ENCODE measurements at regions not wholly inside any gene's neighbourhood (a gene's known extent, or its start where the extent isn't known, plus 50 kb on each side); places are given as distances from the start of the nearest gene placed in this dataset.
"Not testable (repeated sequence)": the region's sequence is repeated elsewhere in the genome, so short reads cannot be mapped to it uniquely, and the experiment has no call there.

GRCh38 chrY:19567943-19568342 is 176.6 kb downstream of the KDM5D start:
- peaks cover 2% of the 10 kb centered on the region for H3K36me3 Mint-ChIP-seq
- peak overlapping the region; percentile 100 for H3K4me3 Mint-ChIP-seq
- no peaks in the 10 kb centered on the region for H3K27me3 Mint-ChIP-seq
- H3K9me3 Mint-ChIP-seq = no peaks in the 10 kb centered on the region
- peaks cover 44% of the 10 kb centered on the region for H3K4me1 Mint-ChIP-seq
- H3K27ac Mint-ChIP-seq = peak overlapping the region; percentile 99

DNA sequence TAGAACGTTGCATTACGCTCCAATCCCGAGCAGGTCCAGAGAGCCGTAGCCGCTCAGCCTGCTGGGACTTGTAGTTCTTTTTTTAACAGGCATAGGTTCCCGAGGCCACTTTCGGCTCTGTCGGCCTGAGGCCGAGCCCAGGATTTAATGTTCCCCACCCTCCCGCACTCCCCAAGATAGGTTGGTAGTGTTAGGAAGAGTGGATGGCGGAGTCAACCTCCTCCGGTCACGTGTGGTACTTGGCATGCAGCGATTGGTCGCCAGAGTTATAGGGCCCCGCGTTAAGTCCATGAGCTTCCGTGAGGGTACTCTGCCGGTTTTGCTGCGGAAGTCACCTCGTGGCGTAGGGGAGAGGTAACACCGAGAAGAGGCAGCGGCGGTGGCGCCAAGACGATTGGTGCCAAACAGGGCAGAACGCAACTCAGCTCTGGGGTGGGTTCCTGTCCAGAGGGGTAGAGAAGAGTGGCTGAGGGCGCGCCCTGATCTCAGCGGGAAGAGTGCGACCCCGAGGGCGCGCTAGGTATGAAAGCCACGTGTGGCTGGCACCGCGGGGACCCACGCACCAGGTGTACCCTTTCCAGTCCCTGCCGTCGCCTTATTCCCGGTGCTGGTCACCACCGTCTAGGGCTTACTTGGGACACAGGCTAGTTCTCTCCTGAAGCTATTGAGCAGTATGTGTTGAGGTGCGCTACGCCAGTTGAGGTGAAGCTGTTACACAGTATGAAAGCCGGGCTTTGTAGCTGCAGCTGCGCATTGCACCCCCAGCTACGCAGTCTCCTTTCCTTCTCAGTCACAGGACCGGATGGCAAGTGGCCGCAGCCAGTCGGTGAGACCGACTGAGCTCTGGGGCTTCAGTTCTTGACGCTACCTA is 177.2 kb downstream of the KDM5D start:
- H3K4me3 Mint-ChIP-seq = peak overlapping the region; percentile 100
- H3K27ac Mint-ChIP-seq = peak overlapping the region; percentile 99
- peaks cover 2% of the 10 kb centered on the region for H3K36me3 Mint-ChIP-seq
- no peaks in the 10 kb centered on the region for H3K27me3 Mint-ChIP-seq
- peaks cover 39% of the 10 kb centered on the region for H3K4me1 Mint-ChIP-seq
- H3K9me3 Mint-ChIP-seq = no peaks in the 10 kb centered on the region

- Mint-ChIP-seq H3K9me3 (no peaks in the 10 kb centered on the region), H3K27me3 (no peaks in the 10 kb centered on the region)
Measured at GRCh38 chrY:19559161-19559560, 185.4 kb downstream of the KDM5D start.

GRCh38 chrY:19549671-19550466 is 194.7 kb downstream of the KDM5D start:
- Mint-ChIP-seq H3K27me3 (no peaks in the 10 kb centered on the region), H3K9me3 (no peaks in the 10 kb centered on the region), H3K4me3 (no peak overlapping the region), H3K27ac (no peak overlapping the region), H3K36me3 (no peaks in the 10 kb centered on the region), H3K4me1 (no peaks in the 10 kb centered on the region)

More at GRCh38 chrY:19559161-19559560, 185.4 kb downstream of the KDM5D start:
- Mint-ChIP-seq H3K4me3 (no peak overlapping the region), H3K4me1 (no peaks in the 10 kb centered on the region), H3K27ac (no peak overlapping the region), H3K36me3 (peaks cover 6% of the 10 kb centered on the region)

DNA sequence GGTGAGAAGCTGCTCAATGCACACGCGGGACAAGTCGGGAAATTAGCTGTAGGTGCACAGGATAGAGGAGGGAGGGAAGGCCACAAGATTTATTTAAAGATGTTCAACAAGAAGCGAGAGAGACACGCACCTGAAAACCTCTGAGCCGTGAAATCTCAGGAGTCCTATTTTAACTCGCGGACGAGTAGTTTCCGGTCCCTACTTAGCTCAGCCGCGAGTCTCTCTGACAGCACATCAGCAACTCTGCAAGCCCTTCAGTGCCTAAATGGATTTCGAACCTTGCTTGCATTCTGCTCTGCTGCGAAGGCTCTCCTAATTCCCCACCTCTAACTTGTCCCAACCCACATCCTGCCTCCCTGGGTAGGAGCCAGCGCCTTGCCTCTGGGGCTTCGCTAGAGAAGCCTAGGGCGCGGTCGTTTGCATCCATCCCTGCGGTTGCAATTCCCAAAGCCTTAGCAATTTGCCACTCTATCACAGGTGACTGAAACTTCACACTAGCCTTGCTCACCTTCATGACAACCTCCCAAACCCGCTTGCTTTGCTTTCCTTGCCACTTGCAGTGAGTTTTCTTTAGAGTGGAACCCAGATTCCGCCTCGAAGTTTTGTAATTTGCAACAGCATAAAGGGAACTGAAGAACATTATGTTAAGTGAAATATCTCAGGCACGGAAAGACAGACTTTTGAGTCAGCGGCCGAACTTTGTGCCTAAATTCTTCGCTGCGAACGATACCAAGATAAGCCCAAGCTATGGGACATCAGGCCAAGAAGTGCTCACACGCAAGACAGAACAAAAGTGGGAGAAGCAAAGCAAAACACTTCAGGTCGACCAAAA is 202.8 kb downstream of the KDM5D start:
- Mint-ChIP-seq H3K36me3 (no peaks in the 10 kb centered on the region), H3K4me3 (no peak overlapping the region), H3K9me3 (no peaks in the 10 kb centered on the region), H3K4me1 (no peaks in the 10 kb centered on the region), H3K27ac (no peak overlapping the region), H3K27me3 (no peaks in the 10 kb centered on the region)

DNA sequence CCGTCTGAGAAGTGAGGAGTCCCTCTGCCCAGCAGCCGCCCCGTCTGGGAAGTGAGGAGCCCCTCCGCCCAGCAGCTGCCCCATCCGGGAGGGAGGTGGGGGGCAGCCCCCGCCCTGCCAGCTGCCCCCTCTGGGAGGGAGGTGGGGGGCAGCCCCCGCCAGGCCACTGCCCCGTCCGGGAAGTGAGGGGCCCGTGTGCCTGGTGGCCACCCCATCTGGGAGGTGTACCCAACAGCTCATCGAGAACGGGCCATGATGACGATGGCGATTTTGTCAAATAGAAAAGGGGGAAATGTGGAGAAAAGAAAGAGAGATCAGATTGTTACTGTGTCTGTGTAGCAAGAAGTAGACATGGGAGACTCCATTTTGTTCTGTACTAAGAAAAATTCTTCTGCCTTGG is 208.8 kb downstream of the KDM5D start:
- not testable (repeated sequence) for H3K27me3 Mint-ChIP-seq, H3K36me3 Mint-ChIP-seq, H3K27ac Mint-ChIP-seq, H3K4me1 Mint-ChIP-seq, H3K4me3 Mint-ChIP-seq, H3K9me3 Mint-ChIP-seq

- Mint-ChIP-seq H3K27me3 (no peaks in the 10 kb centered on the region), H3K4me3 (no peak overlapping the region), H3K27ac (no peak overlapping the region), H3K36me3 (no peaks in the 10 kb centered on the region), H3K9me3 (no peaks in the 10 kb centered on the region), H3K4me1 (peaks cover 4% of the 10 kb centered on the region)
Measured at GRCh38 chrY:19521976-19522375, 222.6 kb downstream of the KDM5D start.

GRCh38 chrY:19503092-19503449 is 241.5 kb downstream of the KDM5D start:
- no peaks in the 10 kb centered on the region for H3K36me3 Mint-ChIP-seq

GRCh38 chrY:19502169-19503091 is 242.1 kb downstream of the KDM5D start:
- H3K9me3 Mint-ChIP-seq = no peaks in the 10 kb centered on the region
- no peaks in the 10 kb centered on the region for H3K36me3 Mint-ChIP-seq
- H3K4me3 Mint-ChIP-seq = peak overlapping the region; percentile 91
- H3K4me1 Mint-ChIP-seq = peaks cover 45% of the 10 kb centered on the region
- H3K27me3 Mint-ChIP-seq = no peaks in the 10 kb centered on the region
- peak overlapping the region; percentile 95 for H3K27ac Mint-ChIP-seq

More at GRCh38 chrY:19503092-19503449, 241.5 kb downstream of the KDM5D start:
- H3K27me3 Mint-ChIP-seq = no peaks in the 10 kb centered on the region
- peaks cover 43% of the 10 kb centered on the region for H3K4me1 Mint-ChIP-seq
- H3K4me3 Mint-ChIP-seq = peak overlapping the region; percentile 91
- H3K9me3 Mint-ChIP-seq = no peaks in the 10 kb centered on the region
- peak overlapping the region; percentile 95 for H3K27ac Mint-ChIP-seq

GRCh38 chrY:19498556-19498955 is 246.0 kb downstream of the KDM5D start:
- H3K27ac Mint-ChIP-seq = peak overlapping the region; percentile 86
- peaks cover 60% of the 10 kb centered on the region for H3K4me1 Mint-ChIP-seq
- H3K4me3 Mint-ChIP-seq = peak overlapping the region; percentile 80
- H3K36me3 Mint-ChIP-seq = peaks cover 2% of the 10 kb centered on the region
- no peaks in the 10 kb centered on the region for H3K27me3 Mint-ChIP-seq
- H3K9me3 Mint-ChIP-seq = no peaks in the 10 kb centered on the region

GRCh38 chrY:19487494-19487893 is 257.0 kb downstream of the KDM5D start:
- peaks cover 7% of the 10 kb centered on the region for H3K4me1 Mint-ChIP-seq
- peaks cover 19% of the 10 kb centered on the region for H3K36me3 Mint-ChIP-seq
- no peaks in the 10 kb centered on the region for H3K9me3 Mint-ChIP-seq
- H3K27ac Mint-ChIP-seq = no peak overlapping the region
- no peak overlapping the region for H3K4me3 Mint-ChIP-seq
- no peaks in the 10 kb centered on the region for H3K27me3 Mint-ChIP-seq

GRCh38 chrY:19484997-19485396 is 259.5 kb downstream of the KDM5D start:
- Mint-ChIP-seq H3K27ac (no peak overlapping the region), H3K4me3 (no peak overlapping the region), H3K27me3 (no peaks in the 10 kb centered on the region), H3K36me3 (peaks cover 17% of the 10 kb centered on the region), H3K9me3 (no peaks in the 10 kb centered on the region), H3K4me1 (peaks cover 3% of the 10 kb centered on the region)

GRCh38 chrY:19479141-19479540 is 265.4 kb downstream of the KDM5D start:
- peaks cover 26% of the 10 kb centered on the region for H3K4me1 Mint-ChIP-seq

GRCh38 chrY:19477959-19478358 is 266.6 kb downstream of the KDM5D start:
- H3K27me3 Mint-ChIP-seq = no peaks in the 10 kb centered on the region
- H3K4me3 Mint-ChIP-seq = no peak overlapping the region
- H3K4me1 Mint-ChIP-seq = peaks cover 30% of the 10 kb centered on the region
- peaks cover 9% of the 10 kb centered on the region for H3K36me3 Mint-ChIP-seq
- no peaks in the 10 kb centered on the region for H3K9me3 Mint-ChIP-seq
- H3K27ac Mint-ChIP-seq = no peak overlapping the region

More at GRCh38 chrY:19479141-19479540, 265.4 kb downstream of the KDM5D start:
- Mint-ChIP-seq H3K9me3 (no peaks in the 10 kb centered on the region), H3K4me3 (no peak overlapping the region), H3K27ac (no peak overlapping the region), H3K36me3 (peaks cover 10% of the 10 kb centered on the region), H3K27me3 (no peaks in the 10 kb centered on the region)
